Esophagus squamous epithelium (tissue), 4 donors: ENCODE measurements at regions not wholly inside any gene's neighbourhood (a gene's known extent, or its start where the extent isn't known, plus 50 kb on each side); places are given as distances from the start of the nearest gene placed in this dataset.

Experiments
- POLR2A ChIP-seq, 4 donors: fragments of 450-650 bp; IDR thresholded peaks; one replicate each; pipeline ENCODE4 v1.6.1; 2017; ENCODE audit warnings: antibody characterized with exemption in 4 of 4, mild to moderate bottlenecking in 4 of 4, moderate library complexity in 3 of 4
- TF ChIP-seq, protein P1 (sequence below), 6 experiments: fragments of 450-650 bp in 4 of 6; fragments of 200-600 bp in 2 of 6; sonication (generic) in 2 of 6; IDR thresholded peaks; one replicate each; pipeline ENCODE4 v1.5.1; 2016 to 2019; ENCODE audit warnings: antibody characterized with exemption in 6 of 6, mild to moderate bottlenecking in 4 of 6, moderate library complexity in 4 of 6

DNA sequence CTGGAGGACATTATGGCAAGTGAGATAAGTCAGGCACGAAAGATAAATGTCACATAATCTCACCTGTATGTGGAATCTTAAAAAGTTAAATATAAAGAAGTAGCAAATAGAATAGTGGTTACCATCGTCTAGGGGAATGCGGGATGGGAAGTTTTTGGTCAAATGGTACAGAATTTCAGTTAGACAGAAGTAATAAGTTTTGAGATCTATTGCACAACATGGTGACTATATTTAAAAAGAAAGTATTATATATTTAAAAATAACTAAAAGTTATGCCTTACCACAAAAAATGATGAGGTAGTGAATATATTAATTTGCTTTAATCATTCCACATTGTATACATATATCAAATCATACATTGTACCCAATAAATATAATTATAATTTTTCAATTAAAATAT lies 106.2 kb upstream of the BRINP3 start:
- TF ChIP-seq, protein P1, sequence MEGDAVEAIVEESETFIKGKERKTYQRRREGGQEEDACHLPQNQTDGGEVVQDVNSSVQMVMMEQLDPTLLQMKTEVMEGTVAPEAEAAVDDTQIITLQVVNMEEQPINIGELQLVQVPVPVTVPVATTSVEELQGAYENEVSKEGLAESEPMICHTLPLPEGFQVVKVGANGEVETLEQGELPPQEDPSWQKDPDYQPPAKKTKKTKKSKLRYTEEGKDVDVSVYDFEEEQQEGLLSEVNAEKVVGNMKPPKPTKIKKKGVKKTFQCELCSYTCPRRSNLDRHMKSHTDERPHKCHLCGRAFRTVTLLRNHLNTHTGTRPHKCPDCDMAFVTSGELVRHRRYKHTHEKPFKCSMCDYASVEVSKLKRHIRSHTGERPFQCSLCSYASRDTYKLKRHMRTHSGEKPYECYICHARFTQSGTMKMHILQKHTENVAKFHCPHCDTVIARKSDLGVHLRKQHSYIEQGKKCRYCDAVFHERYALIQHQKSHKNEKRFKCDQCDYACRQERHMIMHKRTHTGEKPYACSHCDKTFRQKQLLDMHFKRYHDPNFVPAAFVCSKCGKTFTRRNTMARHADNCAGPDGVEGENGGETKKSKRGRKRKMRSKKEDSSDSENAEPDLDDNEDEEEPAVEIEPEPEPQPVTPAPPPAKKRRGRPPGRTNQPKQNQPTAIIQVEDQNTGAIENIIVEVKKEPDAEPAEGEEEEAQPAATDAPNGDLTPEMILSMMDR (IDR thresholded peaks at IDR 0.05) = no peak
- TF ChIP-seq POLR2A (IDR thresholded peaks at IDR 0.05) = no peak
